Testis (tissue), 2 donors: ENCODE measurements at regions not wholly inside any gene's neighbourhood (a gene's known extent, or its start where the extent isn't known, plus 50 kb on each side); places are given as distances from the start of the nearest gene placed in this dataset.

ENCODE experiments used
- POLR2A ChIP-seq: fragments of 450-650 bp; IDR thresholded peaks from one replicate; pipeline ENCODE4 v1.6.1; 2017; ENCODE audit warnings: antibody characterized with exemption, mild to moderate bottlenecking, moderate library complexity
- TF ChIP-seq, protein P1 (sequence below), 3 experiments: fragments of 450-650 bp in 2 of 3; fragments of 200-600 bp in 1 of 3; sonication (generic) in 1 of 3; IDR thresholded peaks; one replicate each; pipeline ENCODE4 v1.5.1; 2016 to 2019; ENCODE audit warnings: antibody characterized with exemption in 3 of 3, mild to moderate bottlenecking in 2 of 3, moderate library complexity in 1 of 3

DNA sequence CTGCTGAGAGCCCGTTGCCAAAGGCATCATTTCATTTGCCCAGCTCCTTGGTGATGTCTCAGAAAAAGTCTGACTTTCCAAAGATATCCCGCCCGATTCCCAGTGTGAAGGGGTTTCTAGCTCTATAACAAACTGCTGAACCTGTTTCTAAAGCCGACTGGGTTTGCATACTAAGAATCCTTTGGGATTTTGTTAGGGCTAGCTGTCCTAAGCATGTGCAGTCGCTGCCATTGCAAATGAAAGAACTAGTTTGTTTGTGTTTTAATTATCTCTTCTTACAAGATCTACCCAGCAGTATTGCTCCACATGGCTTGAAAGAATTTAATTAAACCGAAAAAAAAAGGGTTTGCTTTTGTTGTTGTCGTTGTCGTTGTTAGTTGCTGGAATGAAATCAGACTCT, 476.6 kb downstream of the GATA3 start:
- TF ChIP-seq POLR2A = no peak
- TF ChIP-seq, protein P1, sequence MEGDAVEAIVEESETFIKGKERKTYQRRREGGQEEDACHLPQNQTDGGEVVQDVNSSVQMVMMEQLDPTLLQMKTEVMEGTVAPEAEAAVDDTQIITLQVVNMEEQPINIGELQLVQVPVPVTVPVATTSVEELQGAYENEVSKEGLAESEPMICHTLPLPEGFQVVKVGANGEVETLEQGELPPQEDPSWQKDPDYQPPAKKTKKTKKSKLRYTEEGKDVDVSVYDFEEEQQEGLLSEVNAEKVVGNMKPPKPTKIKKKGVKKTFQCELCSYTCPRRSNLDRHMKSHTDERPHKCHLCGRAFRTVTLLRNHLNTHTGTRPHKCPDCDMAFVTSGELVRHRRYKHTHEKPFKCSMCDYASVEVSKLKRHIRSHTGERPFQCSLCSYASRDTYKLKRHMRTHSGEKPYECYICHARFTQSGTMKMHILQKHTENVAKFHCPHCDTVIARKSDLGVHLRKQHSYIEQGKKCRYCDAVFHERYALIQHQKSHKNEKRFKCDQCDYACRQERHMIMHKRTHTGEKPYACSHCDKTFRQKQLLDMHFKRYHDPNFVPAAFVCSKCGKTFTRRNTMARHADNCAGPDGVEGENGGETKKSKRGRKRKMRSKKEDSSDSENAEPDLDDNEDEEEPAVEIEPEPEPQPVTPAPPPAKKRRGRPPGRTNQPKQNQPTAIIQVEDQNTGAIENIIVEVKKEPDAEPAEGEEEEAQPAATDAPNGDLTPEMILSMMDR (IDR thresholded peaks at IDR 0.05) = no peak
